ENCODE measurements at regions not wholly inside any gene's neighbourhood (a gene's known extent, or its start where the extent isn't known, plus 50 kb on each side); places are given as distances from the start of the nearest gene placed in this dataset.
A peak's percentile ranks its signal among the peaks of the same experiment; 100 is the strongest.
"Not testable (repeated sequence)": the region's sequence is repeated elsewhere in the genome, so short reads cannot be mapped to it uniquely, and the experiment has no call there.

- H3K4me1 ChIP-seq = peaks cover 6% of the 10 kb centered on the region
- no peak overlapping the region for H3K9ac ChIP-seq
- H3K4me2 ChIP-seq (ENCODE audit: low read length) = no peak overlapping the region
- no peak overlapping the region for H2AFZ ChIP-seq
- H3K36me3 ChIP-seq (ENCODE audit: control insufficient read depth, insufficient read depth, low read length) = no peaks in the 10 kb centered on the region
- no peak overlapping the region for H3K27ac ChIP-seq
- H3K79me2 ChIP-seq = no peaks in the 10 kb centered on the region
- TF ChIP-seq CTCF (IDR thresholded peaks at IDR 0.05) = no peak
- H3K4me3 ChIP-seq (ENCODE audit: low read depth, low read length) = no peak overlapping the region
- H3K9me3 ChIP-seq (ENCODE audit: control insufficient read depth, low read length) = no peaks in the 10 kb centered on the region
- H3K27me3 ChIP-seq (ENCODE audit: control insufficient read depth, insufficient read depth, low read length) = no peaks in the 10 kb centered on the region
Observed at GRCh38 chr20:53776858-53777257, 183.2 kb upstream of the ZNF217 start.

- Histone ChIP-seq H3K27me3 (ENCODE audit: control insufficient read depth, insufficient read depth, low read length) (no peaks in the 10 kb centered on the region), H3K27ac (peak overlapping the region; percentile 51), H2AFZ (peak overlapping the region; percentile 25), H3K4me3 (ENCODE audit: low read depth, low read length) (no peak overlapping the region), H3K9ac (no peak overlapping the region), H3K4me1 (peaks cover 6% of the 10 kb centered on the region), H3K4me2 (ENCODE audit: low read length) (no peak overlapping the region), H3K79me2 (no peaks in the 10 kb centered on the region), H3K9me3 (ENCODE audit: control insufficient read depth, low read length) (no peaks in the 10 kb centered on the region), H3K36me3 (ENCODE audit: control insufficient read depth, insufficient read depth, low read length) (no peaks in the 10 kb centered on the region)
- no peak for TF ChIP-seq CTCF (IDR thresholded peaks at IDR 0.05)
Observed at GRCh38 chr20:53774461-53775203, 181.0 kb upstream of the ZNF217 start.

- Histone ChIP-seq H3K27me3 (ENCODE audit: control insufficient read depth, insufficient read depth, low read length) (no peaks in the 10 kb centered on the region), H3K9me3 (ENCODE audit: control insufficient read depth, low read length) (no peaks in the 10 kb centered on the region), H3K79me2 (no peaks in the 10 kb centered on the region), H3K4me1 (peaks cover 6% of the 10 kb centered on the region), H3K36me3 (ENCODE audit: control insufficient read depth, insufficient read depth, low read length) (no peaks in the 10 kb centered on the region), H3K4me2 (ENCODE audit: low read length) (no peak overlapping the region), H3K4me3 (ENCODE audit: low read depth, low read length) (no peak overlapping the region), H2AFZ (peak overlapping the region; percentile 52), H3K9ac (no peak overlapping the region), H3K27ac (peak overlapping the region; percentile 51)
- TF ChIP-seq CTCF (IDR thresholded peaks at IDR 0.05) = no peak
Observed at GRCh38 chr20:53773792-53774401, 180.3 kb upstream of the ZNF217 start.

- H3K27me3 ChIP-seq (ENCODE audit: control insufficient read depth, insufficient read depth, low read length); H3K36me3 ChIP-seq (ENCODE audit: control insufficient read depth, insufficient read depth, low read length); H3K9me3 ChIP-seq (ENCODE audit: control insufficient read depth, low read length); H3K79me2 ChIP-seq; H3K4me3 ChIP-seq (ENCODE audit: low read depth, low read length); H3K4me2 ChIP-seq (ENCODE audit: low read length); H3K9ac ChIP-seq: not testable (repeated sequence)
- H3K27ac ChIP-seq = peak overlapping the region; percentile 51
- peaks cover 11% of the 10 kb centered on the region for H3K4me1 ChIP-seq
- peak overlapping the region; percentile 52 for H2AFZ ChIP-seq
Observed at GRCh38 chr20:53773066-53773791, 179.6 kb upstream of the ZNF217 start.

GRCh38 chr20:53769041-53769440, 175.4 kb upstream of the ZNF217 start:
- H3K4me3 ChIP-seq (ENCODE audit: low read depth, low read length) = no peak overlapping the region
- peaks cover 16% of the 10 kb centered on the region for H3K4me1 ChIP-seq
- TF ChIP-seq CTCF (IDR thresholded peaks at IDR 0.05) = no peak
- H3K36me3 ChIP-seq (ENCODE audit: control insufficient read depth, insufficient read depth, low read length) = no peaks in the 10 kb centered on the region
- H3K27me3 ChIP-seq (ENCODE audit: control insufficient read depth, insufficient read depth, low read length) = no peaks in the 10 kb centered on the region
- H3K9me3 ChIP-seq (ENCODE audit: control insufficient read depth, low read length) = no peaks in the 10 kb centered on the region
- H3K27ac ChIP-seq = peak overlapping the region; percentile 86
- no peak overlapping the region for H3K9ac ChIP-seq
- peak overlapping the region; percentile 54 for H3K4me2 ChIP-seq (ENCODE audit: low read length)
- H3K79me2 ChIP-seq = no peaks in the 10 kb centered on the region
- peak overlapping the region; percentile 28 for H2AFZ ChIP-seq

Measured in parathyroid adenoma (tissue), 2 donors.